SJCRH30 (cell line): ENCODE measurements at regions not wholly inside any gene's neighbourhood (a gene's known extent, or its start where the extent isn't known, plus 50 kb on each side); places are given as distances from the start of the nearest gene placed in this dataset.
A peak's percentile ranks its signal among the peaks of the same experiment; 100 is the strongest.
"Not testable (repeated sequence)": the region's sequence is repeated elsewhere in the genome, so short reads cannot be mapped to it uniquely, and the experiment has no call there.

Source experiments
- DNase-seq, 2 experiments: peaks; one replicate each; pipeline ENCODE4 v3.0.0-alpha.2; 2015 to 2020
- H3K27ac ChIP-seq: fragments of 250-450 bp; sonication (Bioruptor Pico); 2 replicates; pipeline ENCODE4 v1.5.1; 2020; ENCODE audit warnings: mild to moderate bottlenecking, moderate library complexity
- H3K27me3 ChIP-seq: fragments of 250-450 bp; sonication (Bioruptor Pico); 2 replicates; pipeline ENCODE4 v1.5.1; 2020; ENCODE audit warnings: mild to moderate bottlenecking, moderate library complexity
- H3K36me3 ChIP-seq: fragments of 250-450 bp; sonication (Bioruptor Pico); 2 replicates; pipeline ENCODE4 v1.5.1; 2020; ENCODE audit warnings: mild to moderate bottlenecking, moderate library complexity
- H3K4me1 ChIP-seq: fragments of 250-450 bp; sonication (Bioruptor Pico); 2 replicates; pipeline ENCODE4 v1.5.1; 2020; ENCODE audit warnings: mild to moderate bottlenecking, moderate library complexity
- H3K4me3 ChIP-seq: fragments of 250-450 bp; sonication (Bioruptor Pico); 2 replicates; pipeline ENCODE4 v1.5.1; 2020; ENCODE audit warnings: mild to moderate bottlenecking, moderate library complexity
- H3K9me3 ChIP-seq: fragments of 250-450 bp; sonication (Bioruptor Pico); replicated peaks from 2 replicates; pipeline ENCODE4 v1.5.1; 2020; ENCODE audit warnings: mild to moderate bottlenecking, moderate library complexity

DNA sequence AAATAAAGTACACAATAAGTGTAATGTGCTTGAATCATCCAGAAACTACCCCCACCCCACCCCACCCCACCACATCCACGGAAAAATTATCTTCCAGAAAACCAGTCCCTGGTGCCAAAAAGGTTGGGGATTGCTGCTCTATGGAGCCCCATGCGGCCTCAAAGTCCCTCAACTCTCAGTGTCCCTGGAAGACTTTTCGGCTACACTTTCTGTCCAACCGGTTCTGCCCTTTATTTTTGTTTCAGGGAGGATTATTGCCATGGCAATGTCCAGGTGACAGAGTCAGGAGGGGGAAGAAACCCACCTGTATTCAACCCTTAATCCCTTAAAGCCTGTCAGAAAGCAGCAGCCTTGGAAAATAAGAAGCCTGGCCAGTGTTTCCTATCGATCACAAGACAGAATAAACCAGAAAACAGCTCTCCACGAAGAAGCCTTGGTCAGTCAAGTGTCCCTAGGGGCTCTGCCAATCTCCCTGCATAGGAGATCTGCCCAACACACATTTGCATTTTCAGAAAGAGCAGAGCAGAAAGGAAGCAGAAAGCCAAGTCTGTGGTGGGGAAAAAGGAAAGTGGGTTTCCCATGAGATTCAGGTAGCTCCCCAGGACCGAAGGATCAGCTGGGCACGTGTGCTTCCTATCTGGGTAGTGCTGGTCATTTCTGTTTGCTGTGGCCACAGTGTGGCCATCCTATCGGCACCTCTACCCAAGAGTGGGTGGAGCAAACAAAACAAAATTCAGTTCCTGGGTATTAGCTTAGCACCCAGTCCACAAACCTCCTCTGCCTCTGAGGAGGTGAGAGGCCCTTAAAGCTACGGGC is 342.7 kb downstream of the SOX9 start:
- Histone ChIP-seq H3K27ac (no peak overlapping the region), H3K36me3 (no peaks in the 10 kb centered on the region), H3K4me1 (peaks cover 33% of the 10 kb centered on the region), H3K9me3 (no peaks in the 10 kb centered on the region), H3K27me3 (no peaks in the 10 kb centered on the region), H3K4me3 (no peak overlapping the region)
- DNase-seq: no peak

DNA sequence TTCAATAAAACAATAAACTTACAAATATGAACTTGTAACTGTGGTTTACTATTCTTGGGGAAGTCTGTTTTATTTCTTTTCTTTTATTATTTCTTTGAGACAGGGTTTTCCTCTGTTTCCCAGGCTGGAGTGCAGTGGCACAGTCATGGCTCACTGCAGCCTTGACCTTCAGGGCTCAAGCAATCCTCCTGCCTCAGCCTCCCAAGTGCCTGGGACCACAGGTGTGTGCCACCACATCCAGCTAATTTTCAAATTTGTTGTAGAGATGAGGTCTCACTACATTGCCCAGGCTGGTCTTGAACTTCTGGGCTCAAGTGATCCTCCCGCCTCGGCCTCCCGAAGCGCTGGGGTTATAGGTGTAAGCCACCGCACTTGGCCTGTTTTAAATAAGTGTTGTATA is 343.4 kb downstream of the SOX9 start:
- not testable (repeated sequence) for H3K36me3 ChIP-seq, DNase-seq, H3K4me3 ChIP-seq, H3K27me3 ChIP-seq, H3K27ac ChIP-seq, H3K9me3 ChIP-seq
- peaks cover 31% of the 10 kb centered on the region for H3K4me1 ChIP-seq

DNA sequence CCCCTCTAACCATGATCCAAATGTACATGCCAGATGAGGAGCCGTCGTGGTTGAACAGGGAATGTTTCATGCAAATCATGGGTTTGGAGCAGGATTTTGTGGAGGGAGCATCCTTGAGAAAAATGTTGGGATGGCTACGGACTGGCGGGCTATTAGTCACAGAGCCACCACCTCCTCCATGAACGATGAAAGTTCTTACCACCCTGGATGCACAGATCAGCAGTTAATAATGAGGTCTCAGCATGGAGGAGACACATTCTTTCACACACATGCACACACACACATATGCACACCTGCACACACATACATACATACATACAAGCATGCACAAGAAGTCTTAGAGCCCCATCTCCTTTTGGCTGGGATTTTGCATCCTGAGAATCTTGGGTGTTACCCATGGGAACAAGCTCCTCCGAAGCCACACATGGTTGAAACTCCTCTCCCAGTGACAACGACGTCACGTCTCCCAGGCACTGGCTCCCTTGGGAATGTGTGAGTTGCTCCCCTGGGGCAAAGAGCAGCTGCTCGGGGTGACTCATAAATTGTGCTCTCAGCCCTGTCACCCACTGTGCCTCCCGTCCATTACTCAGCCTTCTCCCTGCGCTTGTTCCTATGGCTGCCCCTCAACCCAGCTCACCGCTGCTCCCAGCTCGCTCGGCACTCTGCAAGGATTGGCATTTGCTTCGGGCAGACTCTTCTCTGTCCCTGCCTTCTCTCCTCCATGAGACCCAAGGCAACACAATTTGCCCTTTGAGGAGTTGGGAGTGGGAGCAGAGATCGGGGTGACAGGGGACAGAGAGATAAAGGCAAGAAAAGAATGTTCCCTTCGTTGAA is 344.6 kb downstream of the SOX9 start:
- Histone ChIP-seq H3K36me3 (no peaks in the 10 kb centered on the region), H3K27ac (peak overlapping the region; percentile 33), H3K4me1 (peaks cover 31% of the 10 kb centered on the region), H3K27me3 (no peaks in the 10 kb centered on the region), H3K9me3 (no peaks in the 10 kb centered on the region), H3K4me3 (peak overlapping the region; percentile 10)
- peak; percentile 87 for DNase-seq

DNA sequence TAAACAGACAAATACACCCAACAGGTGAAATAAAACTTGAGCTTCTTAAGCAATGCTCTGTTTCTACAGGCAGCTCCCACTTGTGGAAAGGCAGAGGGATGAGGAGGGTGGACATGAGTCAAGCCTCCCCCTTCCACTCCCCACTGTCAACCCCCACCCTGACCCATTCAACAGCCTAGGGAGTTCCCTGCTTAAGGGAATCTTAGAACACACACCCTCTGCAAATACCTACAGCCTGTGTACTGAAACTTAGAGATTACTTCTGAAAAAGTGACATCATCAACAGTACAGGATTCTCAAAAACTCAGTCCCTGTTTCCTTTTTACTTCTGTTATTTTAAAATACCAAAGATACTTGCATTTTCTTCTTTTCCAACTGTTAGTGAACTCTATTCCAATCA is 345.4 kb downstream of the SOX9 start:
- peaks cover 31% of the 10 kb centered on the region for H3K4me1 ChIP-seq
- peak overlapping the region; percentile 10 for H3K4me3 ChIP-seq
- H3K27ac ChIP-seq: peak overlapping the region; percentile 33; the same call in 1 of the 2 replicates
- no peaks in the 10 kb centered on the region for H3K36me3 ChIP-seq
- DNase-seq: peak; percentile 21 to 39
- H3K27me3 ChIP-seq: no peaks in the 10 kb centered on the region
- H3K9me3 ChIP-seq: no peaks in the 10 kb centered on the region

GRCh38 chr17:72466606-72467005 is 345.8 kb downstream of the SOX9 start:
- H3K9me3 ChIP-seq: no peaks in the 10 kb centered on the region
- H3K27me3 ChIP-seq: no peaks in the 10 kb centered on the region
- H3K36me3 ChIP-seq: no peaks in the 10 kb centered on the region
- DNase-seq: no peak
- H3K4me3 ChIP-seq: no peak overlapping the region
- no peak overlapping the region for H3K27ac ChIP-seq
- H3K4me1 ChIP-seq: peaks cover 31% of the 10 kb centered on the region

- Histone ChIP-seq H3K27me3 (no peaks in the 10 kb centered on the region), H3K4me1 (peaks cover 31% of the 10 kb centered on the region), H3K4me3 (no peak overlapping the region), H3K27ac (peak overlapping the region; percentile 28), H3K9me3 (no peaks in the 10 kb centered on the region), H3K36me3 (no peaks in the 10 kb centered on the region)
- peak; percentile 55 to 70 for DNase-seq
Measured at GRCh38 chr17:72467841-72468653, 347.2 kb downstream of the SOX9 start.

DNA sequence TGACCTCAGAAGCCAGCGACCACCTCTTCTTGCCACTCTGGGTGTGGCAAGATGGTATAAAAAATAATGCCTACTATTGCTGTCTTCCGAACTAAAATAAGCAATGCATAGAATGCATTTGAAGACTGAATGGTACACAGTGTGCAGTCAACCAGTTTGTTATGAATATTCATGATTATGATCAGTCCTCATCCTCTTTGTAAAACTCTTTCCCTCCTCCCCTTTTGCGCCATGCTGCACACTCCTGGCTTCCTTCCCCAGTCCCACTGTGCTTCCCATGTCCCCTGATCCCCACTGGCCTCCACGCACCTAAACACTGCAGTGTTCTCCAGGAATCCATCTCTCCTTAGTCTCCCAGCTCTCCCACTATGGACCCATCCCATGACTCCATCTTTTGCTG is 348.0 kb downstream of the SOX9 start:
- Histone ChIP-seq H3K36me3 (no peaks in the 10 kb centered on the region), H3K4me3 (no peak overlapping the region), H3K9me3 (no peaks in the 10 kb centered on the region), H3K4me1 (peaks cover 31% of the 10 kb centered on the region), H3K27me3 (no peaks in the 10 kb centered on the region), H3K27ac (no peak overlapping the region)
- DNase-seq: no peak

- DNase-seq: no peak
- H3K4me3 ChIP-seq: no peak overlapping the region
- no peaks in the 10 kb centered on the region for H3K27me3 ChIP-seq
- peaks cover 28% of the 10 kb centered on the region for H3K4me1 ChIP-seq
- H3K36me3 ChIP-seq: no peaks in the 10 kb centered on the region
- H3K9me3 ChIP-seq: 0 out of 2 replicates have a peak, but pooled peaks cover 3% of the 10 kb centered on the region
- H3K27ac ChIP-seq: no peak overlapping the region
Measured at GRCh38 chr17:72470121-72470705, 349.4 kb downstream of the SOX9 start.

GRCh38 chr17:72470734-72471133 is 349.9 kb downstream of the SOX9 start:
- Histone ChIP-seq H3K4me1 (peaks cover 25% of the 10 kb centered on the region), H3K27ac (no peak overlapping the region), H3K4me3 (no peak overlapping the region), H3K36me3 (no peaks in the 10 kb centered on the region), H3K27me3 (no peaks in the 10 kb centered on the region), H3K9me3 (0 out of 2 replicates have a peak, but pooled peaks cover 3% of the 10 kb centered on the region)
- no peak for DNase-seq

DNA sequence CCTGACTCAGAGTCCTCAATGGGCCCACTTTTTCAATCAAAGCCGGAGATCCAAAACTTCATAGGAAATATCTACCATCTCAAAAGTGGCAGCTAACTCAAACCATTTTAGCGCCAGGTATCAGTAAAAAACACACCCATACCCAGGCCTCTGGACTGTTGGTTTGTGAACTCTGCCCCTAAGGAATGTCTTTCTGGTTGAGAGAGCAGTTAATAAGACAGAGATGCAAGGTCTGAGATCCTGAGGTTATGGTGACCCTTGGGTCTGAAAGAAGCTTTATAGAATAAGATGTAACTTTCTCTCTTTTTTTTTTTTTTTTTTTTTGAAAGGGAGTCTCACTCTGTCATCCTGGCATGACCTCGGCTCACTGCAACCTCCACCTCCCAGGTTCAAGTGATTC is 350.5 kb downstream of the SOX9 start:
- DNase-seq: no peak
- Histone ChIP-seq H3K36me3 (no peaks in the 10 kb centered on the region), H3K9me3 (0 out of 2 replicates have a peak, but pooled peaks cover 3% of the 10 kb centered on the region), H3K4me3 (no peak overlapping the region), H3K27me3 (no peaks in the 10 kb centered on the region), H3K4me1 (peaks cover 19% of the 10 kb centered on the region), H3K27ac (no peak overlapping the region)

GRCh38 chr17:72472106-72472505 is 351.3 kb downstream of the SOX9 start:
- Histone ChIP-seq H3K27me3 (no peaks in the 10 kb centered on the region), H3K27ac (no peak overlapping the region), H3K4me3 (no peak overlapping the region), H3K36me3 (no peaks in the 10 kb centered on the region), H3K9me3 (0 out of 2 replicates have a peak, but pooled peaks cover 3% of the 10 kb centered on the region), H3K4me1 (peaks cover 13% of the 10 kb centered on the region)
- DNase-seq: no peak

DNA sequence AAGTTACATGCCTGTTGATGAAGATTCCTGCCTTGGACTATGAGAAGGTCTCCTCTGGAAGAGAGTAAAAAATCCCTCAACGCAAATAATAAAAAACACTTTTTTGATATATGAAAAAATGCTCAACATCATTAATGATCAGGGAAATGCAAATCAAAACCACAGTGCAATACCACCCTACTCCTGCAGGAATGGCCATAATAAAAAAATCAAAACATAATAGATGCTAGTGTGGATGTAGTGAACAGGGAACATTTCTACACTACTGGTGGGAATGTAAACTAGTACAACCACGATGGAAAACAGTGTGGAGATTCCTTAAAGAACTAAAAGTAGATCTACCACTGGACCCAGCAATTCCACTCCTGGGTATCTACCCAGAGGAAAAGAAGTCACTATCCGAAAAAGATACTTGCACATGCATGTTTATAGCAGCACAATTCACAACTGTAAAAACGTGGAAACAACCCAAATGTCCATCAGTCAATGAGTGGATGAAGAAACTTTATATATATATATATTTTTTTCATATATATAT is 352.1 kb downstream of the SOX9 start:
- H3K27me3 ChIP-seq, H3K4me3 ChIP-seq, H3K36me3 ChIP-seq, H3K9me3 ChIP-seq, DNase-seq, H3K27ac ChIP-seq: not testable (repeated sequence)
- peaks cover 15% of the 10 kb centered on the region for H3K4me1 ChIP-seq

DNA sequence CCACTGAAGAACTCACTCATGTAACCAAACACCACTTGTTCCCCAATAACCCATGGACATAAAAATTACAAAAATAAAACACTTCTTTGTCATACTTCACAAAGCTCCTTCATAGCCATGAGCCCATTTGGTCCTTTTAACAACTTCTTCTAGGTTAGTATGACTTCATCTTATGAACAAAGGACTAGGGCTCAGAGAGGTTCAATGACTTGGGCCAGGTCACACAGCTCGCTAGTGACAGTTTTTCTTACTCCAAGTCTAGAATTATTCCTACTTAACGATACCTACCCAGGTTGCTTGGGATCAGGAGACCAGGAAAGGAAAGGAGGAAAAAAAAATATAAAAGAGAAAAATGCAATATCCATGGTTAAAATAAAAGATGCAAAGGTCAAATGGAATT is 353.4 kb downstream of the SOX9 start:
- H3K27me3 ChIP-seq: no peaks in the 10 kb centered on the region
- H3K36me3 ChIP-seq: no peaks in the 10 kb centered on the region
- H3K4me1 ChIP-seq: peaks cover 20% of the 10 kb centered on the region
- 0 out of 2 replicates have a peak, but pooled peaks cover 3% of the 10 kb centered on the region for H3K9me3 ChIP-seq
- no peak overlapping the region for H3K4me3 ChIP-seq
- H3K27ac ChIP-seq: no peak overlapping the region
- no peak for DNase-seq
